Keratinocyte (primary cell): ENCODE measurements at regions not wholly inside any gene's neighbourhood (a gene's known extent, or its start where the extent isn't known, plus 50 kb on each side); places are given as distances from the start of the nearest gene placed in this dataset.

Source experiments
- DNase-seq: peaks from one replicate; pipeline ENCODE4 v3.0.0-alpha.2; 2011; ENCODE audit warnings: low read depth, missing footprints, low spot score
- FAIRE-seq: peaks from 2 replicates; lab custom pipeline; 2011; peaks lifted over from hg19 to GRCh38; lab: Jason Lieb, UNC
- H2AFZ ChIP-seq: 2 replicates; pipeline ENCODE4 v1.6.0; 2012; ENCODE audit warnings: low read length, control low read depth, inconsistent platforms; ENCODE audit not compliant: control insufficient read depth
- H3K27ac ChIP-seq: 2 replicates; pipeline ENCODE4 v1.5.1; 2011; ENCODE audit warnings: low read length; ENCODE audit not compliant: control insufficient read depth, insufficient read depth
- H3K27me3 ChIP-seq: 3 replicates; pipeline ENCODE4 v1.6.0; 2011; ENCODE audit warnings: low read length; ENCODE audit not compliant: control insufficient read depth, insufficient read depth; ENCODE audit errors: extremely low read depth
- H3K36me3 ChIP-seq, 2 experiments: 2 replicates in 1 of 2; 3 replicates in 1 of 2; pipeline ENCODE4 v1.5.1; 2011; ENCODE audit warnings: low read length in 2 of 2, mild to moderate bottlenecking in 1 of 2; ENCODE audit not compliant: control insufficient read depth in 2 of 2, insufficient read depth in 2 of 2; ENCODE audit errors: extremely low read depth in 1 of 2
- H3K4me1 ChIP-seq: 3 replicates; pipeline ENCODE4 v1.5.1; 2011; ENCODE audit warnings: low read length; ENCODE audit not compliant: control insufficient read depth, insufficient read depth; ENCODE audit errors: extremely low read depth
- H3K4me2 ChIP-seq: 3 replicates; pipeline ENCODE4 v1.6.0; 2011; ENCODE audit warnings: low read depth, low read length; ENCODE audit not compliant: control insufficient read depth, insufficient read depth; ENCODE audit errors: extremely low read depth
- H3K4me3 ChIP-seq, 3 experiments: fragments of 200-600 bp in 1 of 3; sonication (generic) in 1 of 3; 2 replicates in 2 of 3; 3 replicates in 1 of 3; pipeline ENCODE4 v1.5.1; 2011 to 2016; ENCODE audit warnings: low read length in 3 of 3, mild to moderate bottlenecking in 3 of 3, control low read depth in 2 of 3, inconsistent platforms in 1 of 3, low read depth in 1 of 3, mixed read lengths in 1 of 3, mixed run types in 1 of 3, moderate library complexity in 1 of 3; ENCODE audit not compliant: control insufficient read depth in 2 of 3, insufficient read depth in 2 of 3; ENCODE audit errors: extremely low read depth in 1 of 3
- H3K79me2 ChIP-seq: 2 replicates; pipeline ENCODE4 v1.6.0; 2012; ENCODE audit warnings: low read length; ENCODE audit not compliant: control insufficient read depth, insufficient read depth
- H3K9ac ChIP-seq: 3 replicates; pipeline ENCODE4 v1.6.0; 2011; ENCODE audit warnings: low read length; ENCODE audit not compliant: control insufficient read depth, insufficient read depth; ENCODE audit errors: extremely low read depth
- H3K9me1 ChIP-seq: 3 replicates; pipeline ENCODE4 v1.6.0; 2011; ENCODE audit warnings: low read length; ENCODE audit not compliant: control insufficient read depth, insufficient read depth; ENCODE audit errors: extremely low read depth
- H3K9me3 ChIP-seq: 2 replicates; pipeline ENCODE4 v1.5.1; 2012; ENCODE audit warnings: low read depth, low read length; ENCODE audit not compliant: control insufficient read depth
- H4K20me1 ChIP-seq: 3 replicates; pipeline ENCODE4 v1.6.0; 2011; ENCODE audit warnings: low read length; ENCODE audit not compliant: control insufficient read depth, insufficient read depth; ENCODE audit errors: extremely low read depth
- EZH2 ChIP-seq: IDR thresholded peaks from one replicate; pipeline ENCODE4 v1.6.1; 2012; ENCODE audit warnings: inconsistent platforms, mild to moderate bottlenecking, low read length, moderate library complexity
- dilution Hi-C: fragments of 300-500 bp; cut with MboI; formaldehyde crosslinking; loops from one replicate; pipeline ENCODE4 v1.7.0; 2020; ENCODE audit warnings: low sequenced_read_pairs; ENCODE audit not compliant: extremely low pct_ligation_motif_present
- TF ChIP-seq, protein P1 (sequence below), 3 experiments: IDR thresholded peaks in 1 of 3; conservative IDR thresholded peaks in 1 of 3; optimal IDR thresholded peaks in 1 of 3; 2 replicates in 2 of 3; 3 replicates in 1 of 3; pipeline versions ENCODE3 to v1.5.1; 2011; ENCODE audit warnings: low read length in 3 of 3, mild to moderate bottlenecking in 3 of 3, moderate library complexity in 2 of 3, control low read depth in 1 of 3, inconsistent platforms in 1 of 3; ENCODE audit not compliant: insufficient read depth in 2 of 3; ENCODE audit errors: extremely low read depth in 1 of 3

DNA sequence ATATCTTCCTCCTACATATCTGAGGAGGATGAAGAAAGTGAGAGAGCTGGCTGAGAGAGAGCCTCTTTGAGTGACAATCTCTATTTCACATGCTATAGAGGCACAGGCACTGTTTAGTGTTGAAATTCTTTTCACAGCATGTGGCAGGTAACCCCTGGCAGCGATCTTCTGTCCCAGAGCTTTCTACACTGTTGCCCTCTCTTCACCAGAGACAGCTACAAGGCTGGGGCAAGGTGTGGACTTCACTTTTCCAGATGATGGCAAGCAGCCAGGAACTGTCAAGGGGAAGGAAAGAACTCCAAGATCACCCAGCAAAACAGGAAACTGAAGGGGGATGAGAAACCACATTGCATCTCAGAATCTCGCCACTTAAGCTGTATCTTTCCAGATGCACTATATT, 205.2 kb downstream of the CAAP1 start:
- H3K27ac ChIP-seq, result no peak overlapping the region
- TF ChIP-seq, protein P1, sequence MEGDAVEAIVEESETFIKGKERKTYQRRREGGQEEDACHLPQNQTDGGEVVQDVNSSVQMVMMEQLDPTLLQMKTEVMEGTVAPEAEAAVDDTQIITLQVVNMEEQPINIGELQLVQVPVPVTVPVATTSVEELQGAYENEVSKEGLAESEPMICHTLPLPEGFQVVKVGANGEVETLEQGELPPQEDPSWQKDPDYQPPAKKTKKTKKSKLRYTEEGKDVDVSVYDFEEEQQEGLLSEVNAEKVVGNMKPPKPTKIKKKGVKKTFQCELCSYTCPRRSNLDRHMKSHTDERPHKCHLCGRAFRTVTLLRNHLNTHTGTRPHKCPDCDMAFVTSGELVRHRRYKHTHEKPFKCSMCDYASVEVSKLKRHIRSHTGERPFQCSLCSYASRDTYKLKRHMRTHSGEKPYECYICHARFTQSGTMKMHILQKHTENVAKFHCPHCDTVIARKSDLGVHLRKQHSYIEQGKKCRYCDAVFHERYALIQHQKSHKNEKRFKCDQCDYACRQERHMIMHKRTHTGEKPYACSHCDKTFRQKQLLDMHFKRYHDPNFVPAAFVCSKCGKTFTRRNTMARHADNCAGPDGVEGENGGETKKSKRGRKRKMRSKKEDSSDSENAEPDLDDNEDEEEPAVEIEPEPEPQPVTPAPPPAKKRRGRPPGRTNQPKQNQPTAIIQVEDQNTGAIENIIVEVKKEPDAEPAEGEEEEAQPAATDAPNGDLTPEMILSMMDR (optimal IDR thresholded peaks at IDR 0.05 in 1 of 3, IDR thresholded peaks at IDR 0.05 in 1 of 3, conservative IDR thresholded peaks at IDR 0.05 in 1 of 3; ENCODE audit: extremely low read depth in 1 of 3, insufficient read depth in 2 of 3, low read length in 3 of 3), result no peak
- TF ChIP-seq EZH2, result no peak
- no peak overlapping the region for H3K4me2 ChIP-seq
- no peak overlapping the region for H2AFZ ChIP-seq
- no peaks in the 10 kb centered on the region for H3K36me3 ChIP-seq
- H3K9me3 ChIP-seq, result no peaks in the 10 kb centered on the region
- H4K20me1 ChIP-seq, result no peaks in the 10 kb centered on the region
- H3K9ac ChIP-seq, result no peak overlapping the region
- dilution Hi-C loops, result no loop called here
- no peaks in the 10 kb centered on the region for H3K9me1 ChIP-seq
- DNase-seq, result no peak
- no peaks in the 10 kb centered on the region for H3K27me3 ChIP-seq
- no peak for FAIRE-seq
- H3K4me1 ChIP-seq, result no peaks in the 10 kb centered on the region
- H3K79me2 ChIP-seq, result no peaks in the 10 kb centered on the region
- H3K4me3 ChIP-seq, result no peak overlapping the region

DNA sequence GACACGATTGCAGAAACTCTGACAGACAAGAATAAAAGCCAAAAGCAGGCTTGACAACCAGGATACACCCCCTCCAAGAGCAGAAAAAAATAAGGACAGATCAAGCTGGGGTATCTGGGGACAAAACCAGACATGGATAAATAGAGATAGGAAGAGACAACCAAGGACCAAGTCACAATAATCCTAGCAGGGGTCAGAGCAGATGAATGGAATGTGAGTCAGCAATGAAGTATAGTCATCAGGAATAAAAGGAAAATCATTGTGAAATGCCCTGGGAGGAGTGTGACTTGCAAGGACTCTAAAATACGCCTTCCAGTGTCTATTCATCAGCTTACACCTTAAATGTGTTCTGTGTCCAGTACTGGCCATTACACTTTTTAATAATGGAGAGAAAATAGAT, 206.8 kb downstream of the CAAP1 start:
- no peak for FAIRE-seq
- TF ChIP-seq EZH2, result no peak
- TF ChIP-seq, protein P1 (optimal IDR thresholded peaks at IDR 0.05 in 1 of 3, IDR thresholded peaks at IDR 0.05 in 1 of 3, conservative IDR thresholded peaks at IDR 0.05 in 1 of 3; ENCODE audit: extremely low read depth in 1 of 3, insufficient read depth in 2 of 3, low read length in 3 of 3), result no peak
- dilution Hi-C loops, result no loop called here

More for the DNA sequence above, 206.8 kb downstream of the CAAP1 start:
- Histone ChIP-seq H3K27me3 (no peaks in the 10 kb centered on the region), H3K9me1 (no peaks in the 10 kb centered on the region), H3K79me2 (no peaks in the 10 kb centered on the region), H3K9ac (no peak overlapping the region), H3K4me1 (no peaks in the 10 kb centered on the region), H3K36me3 (no peaks in the 10 kb centered on the region), H2AFZ (no peak overlapping the region), H3K27ac (no peak overlapping the region), H4K20me1 (no peaks in the 10 kb centered on the region), H3K9me3 (no peaks in the 10 kb centered on the region), H3K4me2 (no peak overlapping the region), H3K4me3 (no peak overlapping the region)
- no peak for DNase-seq
